ENCODE measurements at regions not wholly inside any gene's neighbourhood (a gene's known extent, or its start where the extent isn't known, plus 50 kb on each side); places are given as distances from the start of the nearest gene placed in this dataset.
"Not testable (repeated sequence)": the region's sequence is repeated elsewhere in the genome, so short reads cannot be mapped to it uniquely, and the experiment has no call there.

- Histone ChIP-seq H3K4me3 (ENCODE audit: low read depth, low read length) (no peak overlapping the region), H3K4me1 (ENCODE audit: insufficient read depth) (no peaks in the 10 kb centered on the region), H3K27ac (ENCODE audit: low read depth) (no peak overlapping the region), H3K36me3 (ENCODE audit: insufficient read depth) (no peaks in the 10 kb centered on the region)
- whole genome bisulfite sequencing: 83% methylated on average over 4 of the region's 4 CpGs
- DNase-seq (ENCODE audit: extremely low spot score): no peak
These were observed 75.5 kb upstream of the CPSF6 start for GRCh38 chr12:69163681-69164362.

- H3K36me3 ChIP-seq (ENCODE audit: insufficient read depth): no peaks in the 10 kb centered on the region
These were observed 71.7 kb upstream of the CPSF6 start for GRCh38 chr12:69167648-69168165.

GRCh38 chr12:69168363-69168762, 71.0 kb upstream of the CPSF6 start:
- H3K27ac ChIP-seq (ENCODE audit: low read depth): no peak overlapping the region
- WGBS: 90% methylated on average over 5 of the region's 5 CpGs
- no peaks in the 10 kb centered on the region for H3K36me3 ChIP-seq (ENCODE audit: insufficient read depth)
- no peak overlapping the region for H3K4me3 ChIP-seq (ENCODE audit: low read depth, low read length)
- DNase-seq (ENCODE audit: extremely low spot score): no peak
- no peaks in the 10 kb centered on the region for H3K4me1 ChIP-seq (ENCODE audit: insufficient read depth)

More at GRCh38 chr12:69167648-69168165, 71.7 kb upstream of the CPSF6 start:
- Histone ChIP-seq H3K4me3 (ENCODE audit: low read depth, low read length) (no peak overlapping the region), H3K4me1 (ENCODE audit: insufficient read depth) (no peaks in the 10 kb centered on the region), H3K27ac (ENCODE audit: low read depth) (no peak overlapping the region)
- 80% methylated on average over 3 of the region's 3 CpGs for WGBS
- no peak for DNase-seq (ENCODE audit: extremely low spot score)

- Histone ChIP-seq H3K36me3 (ENCODE audit: insufficient read depth) (no peaks in the 10 kb centered on the region), H3K4me1 (ENCODE audit: insufficient read depth) (no peaks in the 10 kb centered on the region), H3K4me3 (ENCODE audit: low read depth, low read length) (no peak overlapping the region), H3K27ac (ENCODE audit: low read depth) (no peak overlapping the region)
- no peak for DNase-seq (ENCODE audit: extremely low spot score)
- 79% methylated on average over 3 of the region's 3 CpGs for WGBS
These were observed 70.5 kb upstream of the CPSF6 start for GRCh38 chr12:69168828-69169227.

GRCh38 chr12:69170293-69170692, 69.1 kb upstream of the CPSF6 start:
- H3K27ac ChIP-seq (ENCODE audit: low read depth): no peak overlapping the region
- 58% methylated on average over 4 of the region's 4 CpGs for WGBS
- DNase-seq (ENCODE audit: extremely low spot score): no peak
- no peaks in the 10 kb centered on the region for H3K4me1 ChIP-seq (ENCODE audit: insufficient read depth)
- H3K4me3 ChIP-seq (ENCODE audit: low read depth, low read length): no peak overlapping the region
- H3K36me3 ChIP-seq (ENCODE audit: insufficient read depth): no peaks in the 10 kb centered on the region

- H3K4me3 ChIP-seq (ENCODE audit: low read depth, low read length): no peak overlapping the region
- DNase-seq (ENCODE audit: extremely low spot score): no peak
- WGBS: 82% methylated on average over 6 of the region's 6 CpGs
These were observed 67.5 kb upstream of the CPSF6 start for GRCh38 chr12:69171881-69172280.

GRCh38 chr12:69172491-69172890, 66.9 kb upstream of the CPSF6 start:
- no peak overlapping the region for H3K4me3 ChIP-seq (ENCODE audit: low read depth, low read length)
- 73% methylated on average over 1 of the region's 1 CpG for WGBS
- no peak for DNase-seq (ENCODE audit: extremely low spot score)
- no peaks in the 10 kb centered on the region for H3K36me3 ChIP-seq (ENCODE audit: insufficient read depth)
- H3K4me1 ChIP-seq (ENCODE audit: insufficient read depth): no peaks in the 10 kb centered on the region
- no peak overlapping the region for H3K27ac ChIP-seq (ENCODE audit: low read depth)

More at GRCh38 chr12:69171881-69172280, 67.5 kb upstream of the CPSF6 start:
- H3K4me1 ChIP-seq (ENCODE audit: insufficient read depth): no peaks in the 10 kb centered on the region
- no peak overlapping the region for H3K27ac ChIP-seq (ENCODE audit: low read depth)
- H3K36me3 ChIP-seq (ENCODE audit: insufficient read depth): no peaks in the 10 kb centered on the region

- no peaks in the 10 kb centered on the region for H3K4me1 ChIP-seq (ENCODE audit: insufficient read depth)
- no peak overlapping the region for H3K4me3 ChIP-seq (ENCODE audit: low read depth, low read length)
- no peaks in the 10 kb centered on the region for H3K36me3 ChIP-seq (ENCODE audit: insufficient read depth)
- no peak for DNase-seq (ENCODE audit: extremely low spot score)
- H3K27ac ChIP-seq (ENCODE audit: low read depth): no peak overlapping the region
- WGBS: 53% methylated on average over 9 of the region's 9 CpGs
These were observed 66.0 kb upstream of the CPSF6 start for GRCh38 chr12:69173368-69173767.

- H3K4me1 ChIP-seq (ENCODE audit: insufficient read depth): no peaks in the 10 kb centered on the region
- H3K4me3 ChIP-seq (ENCODE audit: low read depth, low read length): no peak overlapping the region
- DNase-seq (ENCODE audit: extremely low spot score): no peak
- no peaks in the 10 kb centered on the region for H3K36me3 ChIP-seq (ENCODE audit: insufficient read depth)
- no peak overlapping the region for H3K27ac ChIP-seq (ENCODE audit: low read depth)
These were observed 59.6 kb upstream of the CPSF6 start for GRCh38 chr12:69179786-69180185.

- not testable (repeated sequence) for H3K36me3 ChIP-seq (ENCODE audit: insufficient read depth); H3K27ac ChIP-seq (ENCODE audit: low read depth); H3K4me1 ChIP-seq (ENCODE audit: insufficient read depth); H3K4me3 ChIP-seq (ENCODE audit: low read depth, low read length); DNase-seq (ENCODE audit: extremely low spot score)
- 68% methylated on average over 7 of the region's 7 CpGs for WGBS
These were observed 51.8 kb upstream of the CPSF6 start for GRCh38 chr12:69187572-69187971.

GRCh38 chr12:69189378-69189978, 49.9 kb upstream of the CPSF6 start:
- no peaks in the 10 kb centered on the region for H3K36me3 ChIP-seq (ENCODE audit: insufficient read depth)
- H3K4me3 ChIP-seq (ENCODE audit: low read depth, low read length): no peak overlapping the region
- H3K4me1 ChIP-seq (ENCODE audit: insufficient read depth): no peaks in the 10 kb centered on the region
- DNase-seq (ENCODE audit: extremely low spot score): no peak
- H3K27ac ChIP-seq (ENCODE audit: low read depth): no peak overlapping the region
- 53% methylated on average over 4 of the region's 4 CpGs for WGBS

Measured in urinary bladder (tissue), 3 donors.